ENCODE measurements at regions not wholly inside any gene's neighbourhood (a gene's known extent, or its start where the extent isn't known, plus 50 kb on each side); places are given as distances from the start of the nearest gene placed in this dataset.

- ChIA-PET POLR2A (no interaction called here), CTCF (no interaction called here)
Measured at GRCh38 chr9:103261951-103262350, 266.8 kb downstream of the CYLC2 start.

More at GRCh38 chr9:103261951-103262350, 266.8 kb downstream of the CYLC2 start:
- no TSS peak for BruUV-seq (replicated peaks)
- no peak for TF ChIP-seq REST (IDR thresholded peaks at IDR 0.05; ENCODE audit: low read depth)
- TF ChIP-seq JUND (IDR thresholded peaks at IDR 0.05) = no peak
- TF ChIP-seq CBX3 (IDR thresholded peaks at IDR 0.05; ENCODE audit: low read depth) = no peak
- TF ChIP-seq CTCF (IDR thresholded peaks at IDR 0.05 in 2 of 3, conservative IDR thresholded peaks at IDR 0.05 in 1 of 3; ENCODE audit: borderline replicate concordance in 1 of 3, insufficient read depth in 1 of 3, low read depth in 2 of 3, low read length in 2 of 3) = no peak
- TF ChIP-seq ZBTB33 (IDR thresholded peaks at IDR 0.05; ENCODE audit: extremely low read depth, insufficient replicate concordance, low read length) = no peak
- no peak for TF ChIP-seq RAD21 (IDR thresholded peaks at IDR 0.05; ENCODE audit: low read depth)
- TF ChIP-seq ZNF274 (IDR thresholded peaks at IDR 0.05; ENCODE audit: low read depth, low read length) = no peak
- no peak for TF ChIP-seq ZFX (IDR thresholded peaks at IDR 0.05)
- TF ChIP-seq MAX (IDR thresholded peaks at IDR 0.05) = no peak
- no peak for TF ChIP-seq EGR1 (IDR thresholded peaks at IDR 0.05; ENCODE audit: low read depth)
- TF ChIP-seq CEBPB (IDR thresholded peaks at IDR 0.05; ENCODE audit: low read depth) = no peak
- TF ChIP-seq SP1 (IDR thresholded peaks at IDR 0.05; ENCODE audit: low read depth) = no peak
- TF ChIP-seq TCF7L2 (IDR thresholded peaks at IDR 0.05; ENCODE audit: borderline replicate concordance, extremely low read depth, insufficient read depth, insufficient read length) = no peak
- TF ChIP-seq ELF1 (IDR thresholded peaks at IDR 0.05; ENCODE audit: borderline replicate concordance, low read depth) = no peak
- RAD21 ChIA-PET (ENCODE audit: low non-redundant PET in 1 of 2, low total read pairs in 2 of 2, uncharacterized antibody in 2 of 2, unreplicated experiment in 2 of 2) = no interaction called here
- peaks cover 0 to 21% of the 10 kb centered on the region in 2 experiments; a peak in 2 of 4 replicates for H3K9me3 ChIP-seq (ENCODE audit: control insufficient read depth in 1 of 2, insufficient read depth in 1 of 2, low read depth in 1 of 2, low read length in 2 of 2)
- no peaks in the 10 kb centered on the region for H4K20me1 ChIP-seq (ENCODE audit: insufficient read depth)
- H3K9ac ChIP-seq (ENCODE audit: low read length) = no peak overlapping the region
- H3K27me3 ChIP-seq (ENCODE audit: insufficient read depth, low read length) = no peaks in the 10 kb centered on the region
- no peaks in the 10 kb centered on the region for H3K9me2 ChIP-seq (ENCODE audit: insufficient read depth)
- H3K4me3 ChIP-seq (replicated peaks in 1 of 2; ENCODE audit: low read depth in 1 of 2, low read length in 2 of 2) = no peak overlapping the region
- ATAC-seq (no peak), DNase-seq (ENCODE audit: low read depth, low spot score) (no peak)
- H3K79me2 ChIP-seq (ENCODE audit: insufficient read depth, low read length) = no peaks in the 10 kb centered on the region
- H3K4me2 ChIP-seq (ENCODE audit: low read length) = no peak overlapping the region
- no peak overlapping the region for H3K27ac ChIP-seq (ENCODE audit: low read depth, low read length)
- no peak overlapping the region for H2AFZ ChIP-seq (ENCODE audit: low read depth, low read length, poor library complexity, severe bottlenecking)
- no peaks in the 10 kb centered on the region for H3K36me3 ChIP-seq (ENCODE audit: control insufficient read depth in 1 of 2, insufficient read depth in 2 of 2, low read length in 2 of 2)
- no peaks in the 10 kb centered on the region for H3K4me1 ChIP-seq (ENCODE audit: control insufficient read depth in 1 of 2, insufficient read depth in 2 of 2, low read length in 2 of 2)
- intact Hi-C loops (cut with micrococcal nuclease) = no loop called here
